NCI-H1048 (cell line): ENCODE measurements at regions not wholly inside any gene's neighbourhood (a gene's known extent, or its start where the extent isn't known, plus 50 kb on each side); places are given as distances from the start of the nearest gene placed in this dataset.

Source experiments
- DNase-seq: peaks from one replicate; lab custom pipeline; 2025; lab: John Stamatoyannopoulos, UW

- no peak for DNase-seq
These were observed 139.6 kb upstream of the PELI1 start for GRCh38 chr2:64283641-64284361.

GRCh38 chr2:64284751-64285150, 140.5 kb upstream of the PELI1 start:
- DNase-seq = no peak

GRCh38 chr2:64287202-64287740, 143.1 kb upstream of the PELI1 start:
- no peak for DNase-seq

- DNase-seq = no peak
These were observed 144.3 kb upstream of the PELI1 start for GRCh38 chr2:64288321-64289193.

GRCh38 chr2:64289251-64289650, 145.0 kb upstream of the PELI1 start:
- DNase-seq = no peak

- no peak for DNase-seq
These were observed 145.5 kb upstream of the PELI1 start for GRCh38 chr2:64289737-64290136.

- no peak for DNase-seq
These were observed 147.0 kb upstream of the PELI1 start for GRCh38 chr2:64291181-64291580.

GRCh38 chr2:64295326-64296139, 151.3 kb upstream of the PELI1 start:
- no peak for DNase-seq

GRCh38 chr2:64296140-64296480, 151.9 kb upstream of the PELI1 start:
- DNase-seq = no peak

- DNase-seq = no peak
These were observed 152.6 kb upstream of the PELI1 start for GRCh38 chr2:64296695-64297346.

- DNase-seq = no peak
These were observed 153.9 kb upstream of the PELI1 start for GRCh38 chr2:64298161-64298560.

- no peak for DNase-seq
These were observed 153.9 kb upstream of the LGALSL start for GRCh38 chr2:64300066-64300465.

- DNase-seq = no peak
These were observed 150.7 kb upstream of the LGALSL start for GRCh38 chr2:64303250-64303649.

- no peak for DNase-seq
These were observed 146.5 kb upstream of the LGALSL start for GRCh38 chr2:64307421-64307820.

GRCh38 chr2:64311191-64311910, 142.6 kb upstream of the LGALSL start:
- DNase-seq = no peak

- peak; percentile 51 for DNase-seq
These were observed 141.9 kb upstream of the LGALSL start for GRCh38 chr2:64311948-64312621.

GRCh38 chr2:64312622-64313397, 141.2 kb upstream of the LGALSL start:
- DNase-seq = no peak

- no peak for DNase-seq
These were observed 140.6 kb upstream of the LGALSL start for GRCh38 chr2:64313398-64313723.

- no peak for DNase-seq
These were observed 138.5 kb upstream of the LGALSL start for GRCh38 chr2:64315291-64315960.
